ENCODE measurements at regions not wholly inside any gene's neighbourhood (a gene's known extent, or its start where the extent isn't known, plus 50 kb on each side); places are given as distances from the start of the nearest gene placed in this dataset.

DNA sequence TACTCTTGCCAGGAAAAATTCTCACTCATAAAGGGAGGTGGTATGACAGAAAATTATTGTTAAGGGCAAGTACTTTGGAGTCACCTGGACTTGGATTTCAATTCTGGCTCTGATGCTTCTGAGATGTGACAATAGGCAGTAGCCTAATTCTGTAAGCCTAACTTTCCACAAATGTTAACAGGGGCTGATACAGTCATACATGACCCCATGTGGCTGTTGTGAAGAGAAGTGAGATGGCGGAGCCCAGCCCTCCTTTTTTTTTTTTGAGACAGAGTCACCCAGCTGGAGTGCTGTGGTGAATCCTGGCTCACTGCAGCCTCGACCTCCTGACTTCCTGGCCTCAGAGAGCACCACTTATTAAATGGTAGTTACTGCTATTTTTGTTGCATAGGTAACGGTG, 54.4 kb upstream of the IRF2 start:
- intact Hi-C loops (cut with DNase I): no loop called here
- Histone ChIP-seq H3K4me1 (no peaks in the 10 kb centered on the region), H3K27me3 (no peaks in the 10 kb centered on the region), H3K4me3 (no peak overlapping the region), H3K9me3 (no peaks in the 10 kb centered on the region), H3K9ac (ENCODE audit: low read depth in 2 of 2, low read length in 2 of 2) (no peak overlapping the region), H3K27ac (no peak overlapping the region), H3K36me3 (no peaks in the 10 kb centered on the region)
- DNase-seq: no peak
- no peak for TF ChIP-seq CTCF (IDR thresholded peaks at IDR 0.05)

- no peak for DNase-seq
- H3K9me3 ChIP-seq: no peaks in the 10 kb centered on the region
Observed at GRCh38 chr4:184528051-184528450, 53.7 kb upstream of the IRF2 start.

GRCh38 chr4:184526228-184526627, 51.9 kb upstream of the IRF2 start:
- Histone ChIP-seq H3K9me3 (no peaks in the 10 kb centered on the region), H3K4me3 (no peak overlapping the region), H3K36me3 (no peaks in the 10 kb centered on the region), H3K4me1 (no peaks in the 10 kb centered on the region), H3K9ac (ENCODE audit: low read depth in 2 of 2, low read length in 2 of 2) (no peak overlapping the region), H3K27me3 (no peaks in the 10 kb centered on the region), H3K27ac (no peak overlapping the region)
- intact Hi-C loops (cut with DNase I): no loop called here
- DNase-seq: no peak
- TF ChIP-seq CTCF (IDR thresholded peaks at IDR 0.05): no peak

More at GRCh38 chr4:184528051-184528450, 53.7 kb upstream of the IRF2 start:
- Histone ChIP-seq H3K27me3 (no peaks in the 10 kb centered on the region), H3K36me3 (no peaks in the 10 kb centered on the region), H3K9ac (ENCODE audit: low read depth in 2 of 2, low read length in 2 of 2) (no peak overlapping the region), H3K4me1 (no peaks in the 10 kb centered on the region), H3K27ac (no peak overlapping the region), H3K4me3 (no peak overlapping the region)
- intact Hi-C loops (cut with DNase I): no loop called here
- no peak for TF ChIP-seq CTCF (IDR thresholded peaks at IDR 0.05)

All from colonic mucosa (tissue), 4 donors.